Effector memory CD4-positive, alpha-beta T cell (primary cell): ENCODE measurements at regions not wholly inside any gene's neighbourhood (a gene's known extent, or its start where the extent isn't known, plus 50 kb on each side); places are given as distances from the start of the nearest gene placed in this dataset.

ENCODE experiments used
- DNase-seq, 3 donors: peaks; one replicate each; pipeline ENCODE4 v3.0.0-alpha.2; 2020
- H3K27ac ChIP-seq: 2 replicates; pipeline ENCODE4 v1.7.0; 2013; ENCODE audit warnings: mild to moderate bottlenecking, low read length, moderate library complexity; ENCODE audit not compliant: insufficient read depth, poor library complexity, severe bottlenecking
- H3K27me3 ChIP-seq: replicated peaks from 2 replicates; pipeline ENCODE4 v1.7.0; 2013; ENCODE audit warnings: mild to moderate bottlenecking, low read length; ENCODE audit not compliant: insufficient read depth, control insufficient read depth, poor library complexity, severe bottlenecking
- H3K36me3 ChIP-seq: 2 replicates; pipeline ENCODE4 v1.7.0; 2013; ENCODE audit warnings: mild to moderate bottlenecking, low read length, moderate library complexity; ENCODE audit not compliant: control insufficient read depth, insufficient read depth
- H3K4me1 ChIP-seq: 2 replicates; pipeline ENCODE4 v1.7.0; 2013; ENCODE audit warnings: low read length, mild to moderate bottlenecking; ENCODE audit not compliant: control insufficient read depth, insufficient read depth, poor library complexity, severe bottlenecking
- H3K4me3 ChIP-seq: 2 replicates; pipeline ENCODE4 v1.7.0; 2013; ENCODE audit warnings: low read length, low read depth, mild to moderate bottlenecking; ENCODE audit not compliant: insufficient read depth, poor library complexity, severe bottlenecking
- H3K9me3 ChIP-seq: 2 replicates; pipeline ENCODE4 v1.7.0; 2013; ENCODE audit warnings: mild to moderate bottlenecking, low read length, moderate library complexity; ENCODE audit not compliant: control insufficient read depth

GRCh38 chr13:22090106-22090505 is 419.2 kb downstream of the FGF9 start:
- Histone ChIP-seq H3K9me3 (no peaks in the 10 kb centered on the region), H3K4me1 (no peaks in the 10 kb centered on the region), H3K27ac (no peak overlapping the region), H3K36me3 (no peaks in the 10 kb centered on the region), H3K4me3 (no peak overlapping the region), H3K27me3 (no peaks in the 10 kb centered on the region)
- DNase-seq: no peak

DNA sequence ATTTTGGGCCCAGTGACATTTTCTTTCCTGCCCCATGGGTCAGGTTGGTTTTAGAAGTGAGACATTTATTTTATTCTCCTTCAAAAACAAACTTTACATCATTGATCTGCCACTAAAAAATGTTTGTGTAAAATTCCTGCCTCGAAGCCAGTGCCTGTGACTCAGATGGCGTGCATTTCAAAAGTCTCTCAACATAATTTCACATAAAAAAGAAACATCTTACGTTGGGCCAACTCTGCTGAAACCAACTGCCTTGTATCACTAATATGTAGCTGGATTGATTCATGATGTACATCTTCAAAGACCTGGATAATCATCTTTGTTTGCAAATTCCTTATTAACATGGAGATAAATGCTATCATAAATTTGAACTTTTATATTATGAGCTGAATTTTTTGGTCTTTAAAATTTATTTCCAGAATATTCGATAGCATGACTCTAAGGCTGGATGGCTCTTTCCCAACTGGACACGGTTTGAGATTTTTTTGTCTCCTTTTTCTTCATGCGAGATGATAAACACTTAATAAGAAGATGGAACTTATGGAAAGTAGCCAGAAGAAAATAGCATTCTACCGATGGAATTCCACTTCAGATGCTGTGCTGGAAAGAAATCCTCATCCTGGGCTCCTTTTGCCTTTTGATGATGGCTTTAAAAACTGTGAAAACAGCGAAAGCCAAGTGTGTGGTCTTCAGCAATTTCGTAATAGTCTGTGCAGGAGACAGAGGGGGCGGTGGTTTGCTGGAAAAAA is 420.5 kb downstream of the FGF9 start:
- Histone ChIP-seq H3K27ac (no peak overlapping the region), H3K36me3 (no peaks in the 10 kb centered on the region), H3K4me1 (no peaks in the 10 kb centered on the region), H3K4me3 (no peak overlapping the region), H3K9me3 (no peaks in the 10 kb centered on the region), H3K27me3 (no peaks in the 10 kb centered on the region)
- DNase-seq: no peak

- no peaks in the 10 kb centered on the region for H3K9me3 ChIP-seq
- no peak for DNase-seq
- H3K4me3 ChIP-seq: no peak overlapping the region
- H3K27me3 ChIP-seq: no peaks in the 10 kb centered on the region
- no peaks in the 10 kb centered on the region for H3K36me3 ChIP-seq
- no peak overlapping the region for H3K27ac ChIP-seq
- no peaks in the 10 kb centered on the region for H3K4me1 ChIP-seq
These were observed 421.1 kb downstream of the FGF9 start for GRCh38 chr13:22091971-22092300.

DNA sequence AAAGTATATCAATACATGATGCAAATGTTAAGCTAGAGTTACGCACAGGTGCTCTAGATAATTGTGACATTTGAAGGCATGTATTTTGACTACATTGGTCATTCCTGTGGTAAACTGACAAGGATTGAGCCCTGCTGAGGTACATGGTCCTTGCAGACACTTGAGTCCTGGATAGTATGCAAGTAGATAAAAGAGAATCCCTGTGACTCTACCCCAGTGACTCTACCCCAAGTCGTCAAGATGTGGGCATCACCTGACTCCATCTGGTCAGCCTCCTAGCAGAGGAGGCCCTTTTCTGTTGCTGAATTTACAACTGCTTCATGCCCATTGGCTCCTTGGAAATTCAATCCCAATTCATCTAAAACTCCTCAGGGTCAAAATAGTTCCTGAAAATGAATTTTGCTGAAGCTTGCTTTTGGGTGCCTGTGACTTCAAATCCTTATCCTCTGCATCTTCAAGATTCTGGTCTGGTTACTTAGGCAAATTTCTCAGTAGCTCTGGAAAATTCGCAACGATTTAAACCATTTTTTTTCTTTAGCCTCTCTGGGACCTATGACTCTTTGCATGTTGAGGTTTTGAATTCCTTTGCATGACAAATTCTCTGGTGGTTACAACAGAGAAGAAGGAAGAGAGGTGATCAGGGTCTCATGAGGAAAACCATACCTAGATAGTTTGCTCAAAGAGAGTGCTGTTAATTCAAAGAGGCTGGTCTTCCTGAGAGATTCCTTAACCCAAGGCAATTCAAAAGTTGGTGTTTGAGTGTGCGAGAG is 422.1 kb downstream of the FGF9 start:
- no peak for DNase-seq
- H3K27ac ChIP-seq: no peak overlapping the region
- H3K36me3 ChIP-seq: no peaks in the 10 kb centered on the region
- H3K9me3 ChIP-seq: no peaks in the 10 kb centered on the region
- H3K27me3 ChIP-seq: no peaks in the 10 kb centered on the region
- no peak overlapping the region for H3K4me3 ChIP-seq
- no peaks in the 10 kb centered on the region for H3K4me1 ChIP-seq

GRCh38 chr13:22095794-22096193 is 424.9 kb downstream of the FGF9 start:
- no peak overlapping the region for H3K4me3 ChIP-seq
- no peak for DNase-seq
- no peaks in the 10 kb centered on the region for H3K36me3 ChIP-seq
- H3K4me1 ChIP-seq: no peaks in the 10 kb centered on the region
- H3K27me3 ChIP-seq: no peaks in the 10 kb centered on the region
- H3K27ac ChIP-seq: no peak overlapping the region
- no peaks in the 10 kb centered on the region for H3K9me3 ChIP-seq

GRCh38 chr13:22099585-22099984 is 428.7 kb downstream of the FGF9 start:
- Histone ChIP-seq H3K4me1 (no peaks in the 10 kb centered on the region), H3K36me3 (no peaks in the 10 kb centered on the region), H3K27me3 (no peaks in the 10 kb centered on the region), H3K9me3 (no peaks in the 10 kb centered on the region), H3K27ac (no peak overlapping the region), H3K4me3 (no peak overlapping the region)
- no peak for DNase-seq

DNA sequence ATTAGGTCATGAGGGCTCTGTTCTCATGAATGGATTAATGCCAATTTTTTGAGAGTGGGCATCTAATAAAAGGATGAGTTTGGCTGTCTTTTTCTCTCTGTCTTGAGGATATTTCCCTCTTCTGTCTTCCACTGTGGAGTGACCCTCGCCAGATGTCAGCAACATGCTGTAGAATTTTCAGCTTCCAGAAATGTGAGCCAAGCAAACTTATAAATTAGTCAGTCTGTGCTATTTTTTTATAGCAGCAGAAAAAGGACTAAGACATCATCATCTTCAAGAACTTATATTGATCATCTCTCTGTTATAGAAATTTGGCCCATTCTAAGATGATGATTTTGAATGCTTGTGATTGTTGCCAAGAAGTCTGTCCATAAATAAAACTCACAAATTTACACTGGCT is 431.4 kb downstream of the FGF9 start:
- H3K27ac ChIP-seq: no peak overlapping the region
- H3K4me1 ChIP-seq: peaks cover 15% of the 10 kb centered on the region
- H3K4me3 ChIP-seq: no peak overlapping the region
- H3K27me3 ChIP-seq: no peaks in the 10 kb centered on the region
- no peaks in the 10 kb centered on the region for H3K36me3 ChIP-seq
- DNase-seq: no peak
- H3K9me3 ChIP-seq: no peaks in the 10 kb centered on the region

- H3K27ac ChIP-seq: no peak overlapping the region
- H3K36me3 ChIP-seq: no peaks in the 10 kb centered on the region
- no peak overlapping the region for H3K4me3 ChIP-seq
- H3K4me1 ChIP-seq: peaks cover 21% of the 10 kb centered on the region
- no peaks in the 10 kb centered on the region for H3K27me3 ChIP-seq
- no peak for DNase-seq
- no peaks in the 10 kb centered on the region for H3K9me3 ChIP-seq
These were observed 432.5 kb downstream of the FGF9 start for GRCh38 chr13:22103046-22104027.

DNA sequence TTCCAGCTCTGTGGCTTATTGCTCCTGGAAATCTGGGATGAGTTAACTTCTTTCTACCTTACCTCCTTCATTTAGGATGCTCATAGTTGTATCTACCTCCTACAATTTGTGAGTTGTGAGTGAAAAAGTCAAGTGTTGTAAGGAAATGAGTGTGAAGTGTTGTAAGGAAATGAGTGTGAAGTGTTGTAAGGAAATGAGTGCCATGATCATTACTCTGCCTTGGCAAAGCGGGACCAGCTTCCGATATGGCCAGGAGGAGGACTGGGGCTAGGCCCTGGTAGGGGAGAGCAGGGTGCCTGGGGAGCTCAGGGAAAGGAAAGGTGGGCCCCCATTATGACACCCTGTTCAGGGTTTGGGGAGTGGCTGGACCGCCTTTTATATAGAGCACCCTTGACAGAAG is 435.2 kb downstream of the FGF9 start:
- no peak for DNase-seq
- no peaks in the 10 kb centered on the region for H3K27me3 ChIP-seq
- H3K4me3 ChIP-seq: no peak overlapping the region
- H3K36me3 ChIP-seq: no peaks in the 10 kb centered on the region
- no peak overlapping the region for H3K27ac ChIP-seq
- no peaks in the 10 kb centered on the region for H3K9me3 ChIP-seq
- peaks cover 21% of the 10 kb centered on the region for H3K4me1 ChIP-seq
